H54 (cell line): ENCODE measurements at regions not wholly inside any gene's neighbourhood (a gene's known extent, or its start where the extent isn't known, plus 50 kb on each side); places are given as distances from the start of the nearest gene placed in this dataset.

Experiments
- DNase-seq: peaks from one replicate; pipeline ENCODE4 v3.0.0; 2011; ENCODE audit warnings: low spot score, mixed read lengths; ENCODE audit not compliant: insufficient read length
- FAIRE-seq: peaks from 3 replicates; lab custom pipeline; 2011; peaks lifted over from hg19 to GRCh38; lab: Jason Lieb, UNC
- POLR2A ChIP-seq: IDR thresholded peaks from 2 replicates; pipeline ENCODE4 v1.6.1; 2011; ENCODE audit warnings: low read depth, mild to moderate bottlenecking, low read length

DNA sequence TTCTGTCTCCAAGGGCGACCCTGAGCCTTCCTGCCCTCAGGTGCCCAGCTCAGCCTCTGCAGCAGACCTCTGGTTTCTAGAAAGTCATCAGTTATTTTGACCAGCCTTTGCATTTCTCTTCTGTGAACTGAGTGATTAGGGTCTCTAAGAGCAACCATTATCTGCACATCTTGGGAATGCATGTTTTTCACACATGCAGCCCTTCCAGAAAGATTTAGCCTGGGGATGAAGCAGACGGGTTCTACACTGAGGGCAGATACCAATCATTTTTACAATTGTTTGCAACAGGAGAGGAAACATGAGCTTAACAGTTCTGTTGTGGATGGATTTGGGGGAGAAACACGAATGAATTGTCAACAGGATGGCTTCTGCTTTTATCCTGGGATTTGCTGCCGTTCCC, 90.1 kb upstream of the PITX1 start:
- FAIRE-seq (no peak), DNase-seq (no peak)
- no peak for TF ChIP-seq POLR2A

DNA sequence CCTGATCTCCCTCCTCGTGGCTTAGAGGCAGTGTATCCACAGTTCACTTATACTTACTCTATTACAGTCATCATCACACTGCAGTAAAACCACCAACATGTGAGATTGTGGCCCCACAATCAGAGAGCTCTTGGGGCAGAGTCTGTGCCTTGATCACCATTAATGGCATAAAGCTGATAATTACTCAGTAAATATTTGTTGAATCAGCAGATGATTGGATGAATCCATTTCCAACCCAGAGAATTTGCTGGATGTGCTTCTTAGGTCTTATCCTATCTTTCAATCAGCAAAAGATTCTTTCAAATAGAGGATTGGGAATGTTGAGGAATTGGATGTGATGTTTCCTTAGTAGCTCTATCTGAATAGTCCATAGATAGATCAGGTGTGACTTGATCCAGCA, 88.8 kb upstream of the PITX1 start:
- DNase-seq (no peak), FAIRE-seq (no peak)
- TF ChIP-seq POLR2A: no peak

DNA sequence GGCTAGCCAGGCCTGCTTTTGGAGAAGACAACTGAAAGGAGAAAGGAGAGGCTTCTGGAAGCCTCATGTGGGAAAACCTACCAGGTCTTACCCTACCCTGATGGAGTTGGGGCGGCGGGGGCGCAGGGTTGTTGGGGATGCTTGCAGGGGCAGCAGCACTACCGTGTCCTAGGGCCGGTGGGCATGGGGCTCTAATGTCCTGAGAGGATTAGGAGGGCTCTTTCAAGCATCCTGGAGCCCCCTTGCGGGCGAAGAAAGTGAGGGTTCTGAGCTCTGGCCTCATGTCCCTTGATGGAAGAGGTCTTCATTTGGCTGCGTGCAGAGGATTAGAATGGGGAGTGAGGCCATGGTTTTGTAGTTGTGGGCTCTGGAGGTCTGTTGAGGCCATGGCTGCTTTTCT, 86.9 kb upstream of the PITX1 start:
- no peak for DNase-seq
- TF ChIP-seq POLR2A: no peak
- no peak for FAIRE-seq

DNA sequence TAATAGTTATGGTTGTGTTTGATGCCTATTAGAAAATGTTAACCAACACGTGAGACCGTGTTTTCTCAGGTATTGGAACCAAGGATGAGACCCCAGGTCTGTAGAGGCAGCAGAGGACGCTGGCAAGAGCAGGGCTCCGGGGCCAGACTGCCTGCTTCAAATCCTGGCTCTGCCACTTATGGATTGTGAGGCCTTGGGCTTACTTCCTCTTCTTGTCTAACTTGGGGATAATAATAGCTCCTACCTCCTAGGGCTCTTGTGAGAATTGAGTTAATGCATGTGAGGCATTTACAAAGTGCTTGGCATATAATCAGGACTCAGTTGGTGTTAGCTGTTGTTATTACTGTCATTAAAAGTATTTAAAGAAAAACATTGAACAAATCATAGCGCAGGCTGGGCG, 85.5 kb upstream of the PITX1 start:
- no peak for TF ChIP-seq POLR2A
- no peak for FAIRE-seq
- no peak for DNase-seq

DNA sequence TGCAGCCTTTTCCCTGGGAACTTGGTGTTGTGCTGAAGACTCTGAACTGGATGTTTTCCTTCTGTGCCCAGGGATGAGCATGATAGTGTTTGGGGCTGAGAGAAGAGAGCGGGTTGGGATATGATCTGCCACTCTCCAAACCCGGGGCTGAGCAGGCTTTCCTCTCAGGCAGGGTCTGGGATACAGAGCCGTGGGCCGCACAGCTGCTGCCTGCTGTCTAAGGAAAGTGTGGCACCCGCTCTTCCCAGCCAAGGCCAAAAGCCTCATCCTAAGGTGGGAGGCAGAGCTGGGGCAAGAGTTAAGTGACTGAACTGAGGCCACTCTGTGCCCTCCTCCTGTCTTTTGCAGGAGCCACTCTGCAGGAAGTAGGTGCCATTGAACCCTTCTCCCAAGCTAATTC, 83.6 kb upstream of the PITX1 start:
- FAIRE-seq (no peak), DNase-seq (no peak)
- no peak for TF ChIP-seq POLR2A

DNA sequence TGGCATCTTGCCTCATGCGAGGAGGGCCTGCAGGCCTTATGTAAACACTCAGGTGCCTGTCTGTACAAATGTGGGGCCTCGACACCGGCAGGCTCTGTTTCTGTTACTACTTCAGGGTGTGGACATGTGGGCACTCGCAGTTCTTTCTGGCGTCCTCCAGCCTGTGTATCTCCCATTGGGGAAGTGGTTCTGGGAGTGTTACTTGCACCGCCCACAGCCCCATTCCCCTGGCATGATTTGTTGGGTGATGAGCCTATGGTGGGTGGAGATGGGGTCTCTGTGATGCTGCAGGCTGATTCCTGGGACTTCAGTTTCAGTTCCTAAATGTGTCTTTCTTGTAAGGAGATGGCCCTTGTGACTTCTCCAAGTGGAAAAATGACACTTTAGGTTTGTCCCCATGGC, 82.1 kb upstream of the PITX1 start:
- DNase-seq: no peak

DNA sequence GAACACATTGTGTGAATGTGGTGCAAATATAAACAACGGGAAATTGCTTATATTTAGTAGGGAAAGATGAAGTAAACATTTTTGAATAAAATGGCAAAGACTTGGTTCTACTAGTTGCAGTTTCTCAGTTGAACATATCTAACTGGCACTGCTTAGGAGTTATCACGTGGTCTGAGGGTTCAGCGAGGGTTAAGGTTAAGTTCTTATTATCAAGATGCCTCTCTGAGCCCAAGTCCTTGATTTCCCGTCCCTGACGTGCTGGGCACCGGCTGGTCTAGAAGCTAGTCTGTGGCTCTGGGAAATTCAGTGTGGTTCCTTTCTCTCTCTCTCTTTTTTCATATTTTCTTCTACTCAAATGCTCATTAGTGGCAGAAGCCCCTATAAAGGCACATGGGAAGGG, 81.6 kb upstream of the PITX1 start:
- no peak for TF ChIP-seq POLR2A
- FAIRE-seq: no peak

More for the DNA sequence above, 82.1 kb upstream of the PITX1 start:
- FAIRE-seq: no peak
- no peak for TF ChIP-seq POLR2A

DNA sequence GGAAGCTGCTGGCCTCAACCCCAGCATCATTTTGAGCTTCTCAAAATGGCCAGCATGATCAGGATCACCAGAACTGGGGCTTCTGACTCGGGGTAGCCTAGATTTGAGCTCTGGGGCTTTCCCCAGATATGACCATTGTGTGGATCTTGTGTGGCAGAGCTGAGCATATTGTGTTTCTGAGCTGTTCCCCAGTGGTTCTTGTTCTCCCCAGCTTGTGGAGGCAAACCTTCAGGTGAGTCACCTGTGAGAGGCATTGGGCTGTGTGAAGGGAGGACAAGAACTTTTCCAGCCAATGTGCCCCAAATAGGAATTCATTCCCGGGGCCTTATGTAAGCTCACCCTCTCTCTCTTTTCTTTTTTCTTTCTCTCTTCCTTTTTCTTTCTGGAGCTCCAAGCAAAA, 80.7 kb upstream of the PITX1 start:
- FAIRE-seq (no peak), DNase-seq (no peak)
- TF ChIP-seq POLR2A: no peak

More for the DNA sequence above, 81.6 kb upstream of the PITX1 start:
- DNase-seq: no peak

DNA sequence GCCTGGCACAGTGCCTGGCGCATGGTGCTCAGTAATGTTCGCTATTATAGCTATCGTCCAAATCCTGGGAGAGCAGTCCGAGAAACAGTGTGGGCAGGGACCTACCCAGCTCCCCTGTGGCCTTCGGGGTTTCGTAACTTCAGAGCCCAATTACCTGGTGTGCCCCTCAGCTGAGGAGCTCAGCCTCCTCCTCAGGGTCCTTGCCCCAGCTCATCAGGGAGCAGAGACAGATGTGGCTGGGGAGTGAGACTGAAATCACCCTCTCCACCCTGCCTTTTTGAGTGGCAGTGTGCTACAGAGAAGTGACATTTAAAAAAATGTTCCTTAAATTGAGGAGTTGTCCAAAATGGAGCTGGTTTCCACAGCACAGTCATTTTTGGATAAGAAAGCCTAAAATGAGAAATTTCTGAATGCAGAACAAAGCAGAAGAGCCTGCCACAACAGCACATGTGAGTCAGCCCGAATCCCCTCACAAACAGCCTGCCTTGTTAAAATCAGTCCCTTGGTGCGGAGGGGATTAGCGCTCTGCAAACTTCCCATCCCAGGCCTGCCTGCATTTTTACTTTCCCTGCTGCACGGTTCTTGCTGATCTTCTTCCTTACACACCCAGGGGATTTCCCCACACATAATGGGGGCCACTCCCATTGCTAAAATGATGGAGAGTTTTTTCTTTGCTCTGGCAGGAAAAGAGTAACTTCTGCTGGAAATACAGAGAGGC, 78.1 kb upstream of the PITX1 start:
- FAIRE-seq (no peak), DNase-seq (no peak)
- TF ChIP-seq POLR2A: no peak

DNA sequence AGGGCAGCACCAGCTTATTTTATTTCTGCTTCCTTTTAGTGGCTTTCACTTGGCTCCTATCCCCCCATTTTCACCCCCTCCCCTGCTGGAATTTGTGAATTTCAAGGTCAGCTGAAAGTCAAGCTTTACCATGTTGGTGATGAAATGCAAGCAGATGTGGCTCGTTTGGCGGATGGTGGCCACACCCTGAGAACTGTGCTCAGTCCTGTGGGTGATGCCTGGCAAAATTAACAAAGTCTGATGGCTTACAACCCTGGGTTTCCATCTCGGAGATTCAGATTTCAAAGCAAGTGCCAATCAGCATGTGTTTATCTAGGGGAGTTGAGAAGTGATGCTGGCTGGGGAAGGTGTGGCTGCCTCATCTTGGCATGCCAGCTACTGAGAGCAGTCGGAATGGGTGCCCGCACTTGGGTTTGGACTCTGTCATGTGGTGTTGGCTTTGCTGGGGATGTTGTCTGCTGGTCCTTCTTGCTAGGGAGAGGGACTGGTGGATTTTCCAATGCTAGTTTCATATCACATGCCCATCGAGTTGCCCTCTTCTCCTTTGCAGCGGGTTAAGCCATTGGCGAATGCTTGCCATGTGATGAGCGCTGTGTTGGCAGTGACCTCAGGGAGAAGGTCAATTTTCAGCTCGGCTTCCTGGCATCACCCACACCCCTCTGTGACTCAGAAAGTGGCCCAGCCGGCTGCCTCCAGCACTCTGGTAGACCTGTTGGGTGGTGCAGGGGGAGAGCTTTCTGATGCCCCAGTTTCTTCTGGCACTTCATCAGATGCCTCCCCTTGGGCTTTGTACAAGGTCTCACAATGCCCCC, 77.0 kb upstream of the PITX1 start:
- DNase-seq (peak; percentile 52), FAIRE-seq (no peak)
- no peak for TF ChIP-seq POLR2A

DNA sequence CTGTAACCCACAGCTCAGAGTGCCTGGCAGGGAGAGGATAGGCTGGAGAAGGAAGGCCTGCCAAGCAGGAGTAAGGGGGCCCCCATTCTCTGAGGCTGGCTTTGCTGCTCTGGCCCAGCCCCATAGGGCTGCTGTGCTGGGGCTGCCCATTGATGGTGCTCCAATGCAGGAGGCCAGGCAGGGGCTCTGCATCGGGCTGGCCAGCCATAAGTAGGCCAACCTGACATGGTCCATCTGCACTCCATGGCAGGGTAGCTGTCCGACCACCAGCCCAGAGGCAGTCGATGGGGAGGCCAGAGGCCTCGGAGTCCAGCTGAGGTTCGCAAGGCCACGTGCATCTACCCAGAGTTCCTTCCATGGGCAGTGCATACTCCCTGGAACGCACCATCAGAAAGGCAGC, 75.0 kb upstream of the PITX1 start:
- DNase-seq (no peak), FAIRE-seq (no peak)
- TF ChIP-seq POLR2A: no peak

DNA sequence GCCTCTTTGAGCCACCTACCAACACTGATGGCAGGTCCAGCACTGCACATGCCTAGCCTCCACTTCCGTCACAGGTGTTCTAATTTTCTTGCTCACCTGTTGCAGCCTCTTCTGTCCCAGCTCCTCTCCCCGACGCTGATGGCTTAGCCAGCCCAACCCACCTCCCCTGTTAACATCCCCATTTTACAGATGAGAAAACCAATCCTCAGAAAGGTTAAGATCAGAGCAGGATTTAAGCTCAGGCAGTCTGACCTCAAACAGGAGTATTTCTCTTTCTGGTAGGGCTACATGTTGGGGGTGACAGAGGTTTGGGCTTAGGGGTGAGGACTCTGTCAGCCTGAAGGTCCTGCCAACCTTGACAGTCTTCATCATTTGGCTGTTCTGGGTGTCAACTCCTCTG, 74.5 kb upstream of the PITX1 start:
- FAIRE-seq (no peak), DNase-seq (no peak)
- no peak for TF ChIP-seq POLR2A

DNA sequence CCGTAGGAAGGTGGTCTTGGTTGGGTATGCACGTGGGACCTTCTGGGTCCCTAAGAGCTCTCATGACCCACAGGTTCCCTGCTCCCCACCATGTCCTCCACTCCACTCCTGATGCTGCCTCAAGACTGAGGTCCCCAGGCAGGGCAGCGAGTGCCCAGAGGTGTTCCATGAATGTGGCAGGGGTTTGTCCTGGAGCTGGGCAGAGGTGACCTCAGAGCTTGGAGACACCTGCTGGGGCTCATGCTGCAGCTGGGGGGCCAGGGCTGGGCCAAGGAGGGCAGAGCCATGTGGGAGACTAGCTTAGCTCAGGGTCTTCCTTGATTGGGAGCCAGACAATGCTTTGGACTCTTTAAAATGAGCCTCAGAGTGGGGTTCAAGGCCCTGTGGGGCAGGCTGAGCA, 74.0 kb upstream of the PITX1 start:
- DNase-seq: no peak
- no peak for TF ChIP-seq POLR2A

DNA sequence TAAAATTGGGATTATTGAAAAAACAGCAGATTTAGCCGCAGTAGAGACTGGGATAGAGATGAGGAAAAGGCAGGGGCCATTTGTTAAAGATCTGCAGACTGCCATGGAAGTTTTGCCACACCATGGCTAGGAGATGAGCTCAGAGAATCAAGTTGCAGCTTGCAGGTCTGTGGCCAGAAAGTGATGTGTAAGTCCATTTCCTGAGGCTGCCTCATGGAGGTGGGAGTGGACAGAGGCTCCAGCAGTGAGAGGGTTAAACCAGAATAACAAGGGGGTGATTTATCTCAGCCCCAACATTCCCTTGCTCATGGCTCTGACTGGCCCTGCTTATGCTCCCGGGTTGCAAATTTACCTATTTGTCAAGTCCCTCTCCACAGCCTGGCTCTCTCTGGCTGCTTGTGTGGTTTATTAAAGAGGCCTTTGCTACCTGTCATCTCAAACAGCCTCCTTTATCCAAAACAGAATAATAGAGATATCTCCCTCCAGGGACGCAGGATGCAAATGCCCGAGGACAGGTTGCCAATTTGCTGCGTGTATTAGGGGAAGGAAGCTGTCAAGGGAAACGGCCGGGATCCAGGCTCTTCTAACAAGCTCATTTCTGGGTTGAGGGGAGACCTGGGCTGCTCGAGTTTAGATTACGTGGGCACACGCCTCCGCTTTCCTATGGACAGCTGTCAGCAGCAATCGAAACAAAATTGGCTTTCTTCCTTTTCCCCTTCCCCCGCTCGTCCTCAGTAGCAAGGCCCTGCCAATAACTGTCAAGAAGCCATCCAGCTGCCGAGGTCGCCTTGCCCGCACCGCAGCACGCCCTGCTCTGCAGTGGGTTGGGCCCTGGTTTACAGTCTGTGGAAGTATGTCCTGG, 72.8 kb upstream of the PITX1 start:
- FAIRE-seq (no peak), DNase-seq (no peak)
- no peak for TF ChIP-seq POLR2A

More for the DNA sequence above, 74.0 kb upstream of the PITX1 start:
- FAIRE-seq: no peak
